ENCODE measurements at regions not wholly inside any gene's neighbourhood (a gene's known extent, or its start where the extent isn't known, plus 50 kb on each side); places are given as distances from the start of the nearest gene placed in this dataset.

GRCh38 chr5:6273090-6273735 lies 105.1 kb downstream of the MED10 start:
- FAIRE-seq (no peak), DNase-seq (ENCODE audit: low read depth, low spot score) (no peak)
- no peaks in the 10 kb centered on the region for H3K27me3 ChIP-seq (ENCODE audit: control insufficient read depth, extremely low read depth, insufficient read depth, low read length)
- dilution Hi-C loops (cut with MboI; ENCODE audit: extremely low pct_ligation_motif_present, low sequenced_read_pairs): no loop called here
- H3K27ac ChIP-seq (ENCODE audit: control insufficient read depth, insufficient read depth, low read length): no peak overlapping the region
- H3K4me2 ChIP-seq (ENCODE audit: control insufficient read depth, extremely low read depth, insufficient read depth, low read depth, low read length): no peak overlapping the region
- H3K9ac ChIP-seq (ENCODE audit: control insufficient read depth, extremely low read depth, insufficient read depth, low read length): no peak overlapping the region
- no peaks in the 10 kb centered on the region for H3K9me1 ChIP-seq (ENCODE audit: control insufficient read depth, extremely low read depth, insufficient read depth, low read length)
- H3K4me1 ChIP-seq (ENCODE audit: control insufficient read depth, extremely low read depth, insufficient read depth, low read length): no peaks in the 10 kb centered on the region
- H2AFZ ChIP-seq (ENCODE audit: control insufficient read depth, low read length): no peak overlapping the region
- TF ChIP-seq CTCF (optimal IDR thresholded peaks at IDR 0.05 in 1 of 3, IDR thresholded peaks at IDR 0.05 in 1 of 3, conservative IDR thresholded peaks at IDR 0.05 in 1 of 3; ENCODE audit: extremely low read depth in 1 of 3, insufficient read depth in 2 of 3, low read length in 3 of 3) (no peak), EZH2 (IDR thresholded peaks at IDR 0.05; ENCODE audit: low read length) (no peak)
- no peak overlapping the region for H3K4me3 ChIP-seq (ENCODE audit: control insufficient read depth in 2 of 3, extremely low read depth in 1 of 3, insufficient read depth in 2 of 3, low read depth in 1 of 3, low read length in 3 of 3)
- no peaks in the 10 kb centered on the region for H3K9me3 ChIP-seq (ENCODE audit: control insufficient read depth, low read depth, low read length)
- no peaks in the 10 kb centered on the region for H4K20me1 ChIP-seq (ENCODE audit: control insufficient read depth, extremely low read depth, insufficient read depth, low read length)
- H3K79me2 ChIP-seq (ENCODE audit: control insufficient read depth, insufficient read depth, low read length): no peaks in the 10 kb centered on the region
- no peaks in the 10 kb centered on the region for H3K36me3 ChIP-seq (ENCODE audit: control insufficient read depth in 2 of 2, extremely low read depth in 1 of 2, insufficient read depth in 2 of 2, low read length in 2 of 2)

GRCh38 chr5:6269925-6270324 lies 108.4 kb downstream of the MED10 start:
- FAIRE-seq (no peak), DNase-seq (ENCODE audit: low read depth, low spot score) (no peak)
- Histone ChIP-seq H3K9ac (ENCODE audit: control insufficient read depth, extremely low read depth, insufficient read depth, low read length) (no peak overlapping the region), H3K9me3 (ENCODE audit: control insufficient read depth, low read depth, low read length) (no peaks in the 10 kb centered on the region), H3K79me2 (ENCODE audit: control insufficient read depth, insufficient read depth, low read length) (no peaks in the 10 kb centered on the region), H3K36me3 (ENCODE audit: control insufficient read depth in 2 of 2, extremely low read depth in 1 of 2, insufficient read depth in 2 of 2, low read length in 2 of 2) (no peaks in the 10 kb centered on the region), H3K4me3 (ENCODE audit: control insufficient read depth in 2 of 3, extremely low read depth in 1 of 3, insufficient read depth in 2 of 3, low read depth in 1 of 3, low read length in 3 of 3) (no peak overlapping the region), H3K4me2 (ENCODE audit: control insufficient read depth, extremely low read depth, insufficient read depth, low read depth, low read length) (no peak overlapping the region), H3K27ac (ENCODE audit: control insufficient read depth, insufficient read depth, low read length) (no peak overlapping the region), H3K4me1 (ENCODE audit: control insufficient read depth, extremely low read depth, insufficient read depth, low read length) (no peaks in the 10 kb centered on the region), H3K9me1 (ENCODE audit: control insufficient read depth, extremely low read depth, insufficient read depth, low read length) (no peaks in the 10 kb centered on the region), H2AFZ (ENCODE audit: control insufficient read depth, low read length) (no peak overlapping the region), H4K20me1 (ENCODE audit: control insufficient read depth, extremely low read depth, insufficient read depth, low read length) (no peaks in the 10 kb centered on the region), H3K27me3 (ENCODE audit: control insufficient read depth, extremely low read depth, insufficient read depth, low read length) (no peaks in the 10 kb centered on the region)
- TF ChIP-seq CTCF (optimal IDR thresholded peaks at IDR 0.05 in 1 of 3, IDR thresholded peaks at IDR 0.05 in 1 of 3, conservative IDR thresholded peaks at IDR 0.05 in 1 of 3; ENCODE audit: extremely low read depth in 1 of 3, insufficient read depth in 2 of 3, low read length in 3 of 3): no peak
- no peak for TF ChIP-seq EZH2 (IDR thresholded peaks at IDR 0.05; ENCODE audit: low read length)
- dilution Hi-C loops (cut with MboI; ENCODE audit: extremely low pct_ligation_motif_present, low sequenced_read_pairs): no loop called here

Data from keratinocyte (primary cell).